ENCODE measurements at regions not wholly inside any gene's neighbourhood (a gene's known extent, or its start where the extent isn't known, plus 50 kb on each side); places are given as distances from the start of the nearest gene placed in this dataset.
"Not testable (repeated sequence)": the region's sequence is repeated elsewhere in the genome, so short reads cannot be mapped to it uniquely, and the experiment has no call there.

DNA sequence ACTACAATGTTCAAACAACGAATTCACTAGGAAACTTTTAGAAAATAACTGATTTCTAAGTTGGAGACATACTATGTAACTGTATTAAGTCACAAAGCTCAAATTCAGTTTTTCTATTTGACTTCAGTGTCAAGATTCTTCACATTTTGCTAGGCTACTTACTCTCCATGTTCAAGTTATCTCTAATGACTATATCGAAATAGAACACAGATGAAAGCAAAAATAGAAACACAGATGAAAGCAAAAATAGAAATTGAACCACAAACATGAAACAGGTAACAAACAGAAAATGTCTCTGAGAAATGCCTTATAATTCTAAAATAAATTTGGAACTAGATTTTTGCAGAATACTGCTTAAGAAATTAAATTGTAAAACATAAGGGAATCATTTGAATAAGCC lies 113.5 kb downstream of the SPDYE17 start:
- not testable (repeated sequence) for DNase-seq

DNA sequence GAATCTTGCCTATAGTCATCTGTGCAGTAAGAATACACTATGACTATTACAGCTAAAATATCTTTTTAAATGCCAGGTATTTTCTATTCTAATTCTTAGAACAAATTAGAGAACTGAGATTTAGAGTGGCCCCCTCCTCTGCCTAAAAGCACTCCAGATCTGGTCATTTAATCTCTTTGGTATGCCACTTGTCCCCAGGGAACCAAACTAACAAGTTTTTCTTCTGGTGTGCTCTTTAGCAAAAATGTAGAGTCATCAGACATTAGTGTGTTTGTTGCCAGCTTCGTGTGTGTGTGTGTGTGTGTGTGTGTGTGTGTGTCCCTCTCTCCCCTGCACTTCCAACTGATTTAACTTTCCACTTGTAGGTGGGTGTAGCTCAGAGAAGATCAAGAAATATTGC lies 117.8 kb downstream of the SPDYE17 start:
- not testable (repeated sequence) for DNase-seq

GRCh38 chr7:76912011-76912814 lies 119.9 kb downstream of the SPDYE17 start:
- DNase-seq: not testable (repeated sequence)

GRCh38 chr7:76904688-76905087 lies 127.5 kb downstream of the SPDYE17 start:
- not testable (repeated sequence) for DNase-seq

DNA sequence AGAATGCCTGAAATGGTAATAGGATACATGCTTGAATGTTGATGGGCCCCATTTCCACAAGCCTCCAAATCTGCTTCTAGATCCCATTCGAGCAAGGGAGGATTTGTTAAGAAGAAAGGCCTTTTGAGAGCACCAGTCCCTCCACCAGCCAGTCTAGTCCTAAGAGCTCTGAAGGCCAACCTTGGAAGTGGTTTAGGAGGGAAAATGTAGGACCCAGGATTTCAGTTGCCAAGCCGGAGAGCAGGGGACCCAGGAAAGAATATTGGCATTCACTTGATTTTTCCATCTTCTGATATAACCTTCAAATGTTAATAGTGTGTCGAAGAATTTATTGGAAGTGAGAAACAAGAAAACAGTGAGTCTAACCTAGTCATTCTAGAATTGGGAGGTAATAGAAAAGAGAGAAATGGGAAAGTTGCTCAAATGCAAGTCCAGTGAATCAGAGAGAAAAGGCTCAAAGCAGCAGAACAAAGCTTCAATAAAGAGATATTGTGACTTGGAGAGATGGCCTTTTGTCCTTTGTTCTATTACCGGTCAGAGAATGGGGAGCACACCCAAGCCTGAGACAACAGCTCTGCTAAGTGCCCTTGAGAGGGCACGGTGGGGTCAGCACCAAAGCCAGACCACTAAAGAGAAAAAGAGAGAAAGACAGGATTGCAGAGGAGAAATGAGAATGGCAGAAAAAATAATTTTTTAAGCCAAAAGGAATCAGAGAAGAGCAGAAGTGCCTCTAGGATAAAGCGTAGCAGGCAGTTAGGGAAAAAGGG lies 130.0 kb downstream of the SPDYE17 start:
- DNase-seq: not testable (repeated sequence)

DNA sequence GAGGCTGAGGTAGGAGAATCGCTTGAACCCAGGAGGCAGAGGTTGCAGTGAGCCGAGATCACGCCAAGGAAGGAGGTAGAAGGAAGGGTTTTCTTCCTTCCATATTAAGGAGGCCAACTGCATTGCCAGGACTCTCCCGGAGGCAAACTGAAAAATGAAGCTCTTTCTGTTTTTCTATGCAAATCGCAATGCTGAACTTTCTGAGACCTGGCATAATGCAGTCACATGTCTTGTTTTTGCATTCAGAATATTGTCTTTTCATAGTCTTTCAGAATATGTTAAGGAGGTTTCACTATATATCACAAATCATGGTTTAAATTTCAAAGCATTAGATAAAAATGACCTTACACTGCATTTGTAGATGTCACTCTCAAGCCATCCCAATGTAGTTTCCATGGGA lies 133.4 kb downstream of the SPDYE17 start:
- DNase-seq: not testable (repeated sequence)

- not testable (repeated sequence) for DNase-seq
Observed at GRCh38 chr7:76897007-76897406, 135.2 kb downstream of the SPDYE17 start.

DNA sequence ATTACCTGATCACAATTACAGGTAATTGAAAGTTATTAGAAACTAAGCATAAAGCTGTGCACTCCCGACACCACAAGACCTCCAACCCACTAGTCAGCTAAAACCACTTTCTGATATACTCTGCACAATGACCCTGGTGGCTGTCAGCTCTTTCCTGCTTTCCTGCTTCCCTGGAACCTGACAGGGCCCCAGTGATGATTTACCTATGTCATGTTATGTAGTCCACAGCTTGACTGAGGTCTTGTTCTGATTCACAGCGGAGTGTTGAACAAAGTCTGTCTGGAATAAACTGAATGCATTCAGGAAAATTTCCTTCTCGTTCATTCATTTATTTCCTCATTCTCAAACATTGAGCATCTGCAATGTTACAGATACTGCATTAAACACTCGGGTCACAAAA lies 136.5 kb downstream of the SPDYE17 start:
- DNase-seq: not testable (repeated sequence)

- DNase-seq: not testable (repeated sequence)
Observed at GRCh38 chr7:76891771-76892170, 140.4 kb downstream of the SPDYE17 start.

- DNase-seq: not testable (repeated sequence)
Observed at GRCh38 chr7:76879733-76880288, 152.3 kb downstream of the SPDYE17 start.

DNA sequence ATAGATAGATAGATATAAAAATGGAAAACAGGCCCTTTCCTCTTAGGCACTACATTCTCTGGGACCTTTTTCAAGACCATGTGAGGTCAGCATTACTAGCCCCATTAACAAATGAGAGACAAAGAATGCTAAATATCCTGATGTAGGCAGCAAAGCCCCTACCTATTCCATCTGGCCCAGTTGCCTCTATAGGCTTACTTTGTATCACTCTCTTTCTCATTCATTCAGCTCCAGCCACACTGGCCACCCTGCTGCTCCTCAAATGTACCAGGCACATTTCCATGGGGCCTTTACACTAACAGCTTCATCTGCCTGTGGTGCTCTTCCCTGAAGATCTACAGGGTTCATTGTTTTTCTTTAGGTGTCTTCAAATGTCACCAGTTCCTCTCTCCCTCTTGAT lies 156.4 kb downstream of the SPDYE17 start:
- not testable (repeated sequence) for DNase-seq

DNA sequence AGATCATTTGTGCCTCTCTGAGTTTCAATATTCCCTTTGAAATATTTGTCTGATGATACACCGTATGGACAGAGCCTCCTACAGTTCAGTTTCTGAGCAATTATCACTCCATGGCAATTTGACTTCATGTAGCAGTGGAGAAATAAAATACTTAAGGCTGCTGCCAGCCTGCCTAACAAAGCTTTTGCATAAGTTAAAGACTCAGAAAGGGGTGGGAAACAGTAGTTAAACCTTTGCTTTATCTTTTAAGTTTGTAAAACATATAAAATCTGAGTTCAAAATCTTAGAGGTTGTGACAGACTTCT lies 161.7 kb downstream of the SPDYE17 start:
- not testable (repeated sequence) for DNase-seq

DNA sequence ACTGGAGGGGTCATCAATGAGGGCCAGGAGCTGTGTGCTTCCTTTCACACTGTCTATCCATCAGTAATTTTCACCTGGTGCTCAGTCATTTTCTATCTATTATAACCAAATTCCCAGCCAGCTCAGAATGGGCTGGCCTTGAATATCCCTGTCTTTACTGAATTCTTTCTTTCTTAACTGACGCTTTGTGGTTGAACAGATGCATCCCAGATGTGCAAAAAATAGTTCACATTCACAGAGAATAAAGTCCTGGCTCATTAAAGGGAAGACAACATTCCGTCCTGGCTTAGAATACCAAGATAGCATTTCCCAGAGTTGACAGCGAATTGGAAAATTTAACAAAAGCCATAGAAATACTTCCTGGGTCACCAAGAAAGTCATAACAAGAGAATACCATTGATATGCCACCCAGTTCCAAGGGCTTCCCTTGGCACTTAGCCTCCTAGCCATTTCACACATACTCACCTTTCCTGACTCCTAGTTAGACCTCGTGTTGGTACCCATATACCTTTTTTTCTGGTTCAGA lies 164.7 kb downstream of the SPDYE17 start:
- DNase-seq: not testable (repeated sequence)

GRCh38 chr7:76863150-76863773 lies 168.9 kb downstream of the SPDYE17 start:
- DNase-seq: not testable (repeated sequence)

DNA sequence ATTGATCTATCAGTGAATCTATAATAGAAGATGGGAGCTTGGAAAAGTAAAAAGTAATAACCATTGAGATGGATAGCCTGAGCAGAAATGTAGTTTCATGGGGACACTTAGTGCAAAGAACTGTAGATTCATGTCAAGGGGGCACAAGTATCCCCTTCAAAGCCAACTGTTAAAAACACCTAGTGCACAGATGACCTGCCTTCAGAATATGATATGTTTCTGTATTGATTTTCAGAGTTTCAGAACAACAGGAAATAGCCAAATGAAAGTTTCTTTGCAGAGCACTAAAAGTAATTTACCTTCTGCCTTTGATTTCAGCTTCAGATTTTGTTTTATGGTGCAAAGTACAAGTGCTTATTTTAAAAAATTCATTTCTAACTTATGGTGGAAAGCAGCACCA lies 169.9 kb downstream of the SPDYE17 start:
- DNase-seq: not testable (repeated sequence)

GRCh38 chr7:76859933-76860332 lies 172.2 kb downstream of the SPDYE17 start:
- DNase-seq: not testable (repeated sequence)

DNA sequence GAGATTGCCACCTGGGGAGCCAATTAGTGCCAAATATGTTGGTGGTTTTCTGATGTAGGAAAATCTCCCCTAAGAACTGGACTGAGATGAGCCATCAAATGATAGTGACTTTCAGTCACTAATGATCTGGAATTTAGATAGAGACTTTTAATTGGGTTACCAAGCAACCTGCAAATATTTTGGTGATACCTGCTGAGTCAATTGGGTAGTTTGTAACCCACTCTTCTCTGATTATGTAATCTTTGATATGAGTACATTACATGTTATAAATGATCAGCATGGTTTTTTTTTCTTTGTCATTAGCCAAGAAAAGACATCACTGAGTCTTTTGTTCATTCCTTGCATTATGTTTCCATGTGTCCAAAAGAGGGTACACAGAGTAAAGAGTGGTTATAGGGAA lies 177.5 kb downstream of the SPDYE17 start:
- not testable (repeated sequence) for DNase-seq

DNA sequence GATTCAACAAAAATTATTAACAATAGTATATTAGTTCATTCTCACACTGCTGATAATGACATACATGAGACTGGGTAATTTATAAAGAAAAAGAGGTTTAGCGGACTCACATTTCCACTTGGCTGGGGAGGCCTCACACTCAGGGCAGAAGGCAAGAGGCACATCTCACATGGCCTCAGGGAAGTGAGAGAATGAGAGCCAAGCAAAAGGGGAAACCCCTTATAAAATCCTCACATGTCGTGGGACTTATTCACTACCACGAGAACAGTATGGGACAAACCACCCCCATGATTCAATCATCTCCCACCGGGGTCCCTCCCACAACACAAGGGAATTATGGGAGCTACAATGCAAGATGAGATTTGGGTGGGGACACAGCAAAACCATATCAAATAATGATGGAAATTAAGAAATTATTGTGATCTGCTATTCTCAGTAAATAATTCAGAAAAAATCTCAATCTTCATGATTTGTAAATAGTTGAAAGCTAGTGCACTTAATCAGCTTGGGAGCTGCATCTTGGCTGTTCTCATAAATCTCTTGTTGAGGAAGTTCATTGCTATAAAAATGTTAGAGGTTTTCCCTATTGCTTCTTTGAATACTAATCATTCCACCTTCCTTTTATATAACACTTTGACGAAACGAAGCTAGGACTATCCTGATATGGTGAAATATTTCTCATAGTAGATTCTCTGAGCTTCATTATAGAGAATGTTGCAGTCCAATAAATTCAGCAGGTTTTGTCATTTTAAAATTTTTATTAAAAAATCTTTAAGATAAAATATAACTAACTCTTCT lies 179.2 kb downstream of the SPDYE17 start:
- not testable (repeated sequence) for DNase-seq

GRCh38 chr7:76852362-76852761 lies 179.8 kb downstream of the SPDYE17 start:
- DNase-seq: not testable (repeated sequence)

- not testable (repeated sequence) for DNase-seq
Observed at GRCh38 chr7:76851617-76852016, 180.5 kb downstream of the SPDYE17 start.

DNA sequence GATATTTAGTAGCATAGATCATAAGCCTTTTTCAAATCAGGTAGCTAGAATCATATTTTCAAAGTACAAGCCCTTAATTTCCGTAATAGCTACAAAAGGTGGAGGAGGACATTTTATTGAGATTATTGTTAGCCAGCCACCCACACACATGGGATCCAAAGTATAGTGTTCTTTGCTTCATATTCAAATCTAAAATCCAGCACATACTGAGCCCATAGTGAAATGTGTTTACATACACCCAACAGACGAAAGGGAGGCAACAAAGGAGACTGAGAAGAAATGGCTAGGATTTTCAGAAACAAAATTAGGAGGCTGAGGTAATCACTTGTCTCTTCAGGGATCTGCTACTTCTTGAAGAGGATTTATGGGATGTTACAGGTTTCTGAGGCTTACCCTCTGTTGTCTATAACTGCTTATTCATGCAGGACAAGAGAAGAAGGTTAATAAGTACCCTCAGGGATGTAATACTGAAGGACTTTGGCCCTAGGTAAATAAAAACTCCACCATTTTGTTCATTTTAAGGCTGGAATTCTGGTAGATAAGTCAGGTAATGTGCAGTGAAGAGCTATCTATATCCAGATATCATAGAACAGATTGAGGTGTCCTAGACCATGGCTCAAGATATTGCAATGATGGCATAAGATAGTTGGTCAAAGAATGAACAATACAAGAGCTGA lies 182.1 kb downstream of the SPDYE17 start:
- not testable (repeated sequence) for DNase-seq

- DNase-seq: not testable (repeated sequence)
Observed at GRCh38 chr7:76839879-76840278, 192.3 kb downstream of the SPDYE17 start.

Data from activated CD4-positive, alpha-beta T cell treated with anti-CD3 and anti-CD28 coated beads, Interleukin-2, amount 50 U/mL, for 16 hours (primary cell).